ENCODE measurements at regions not wholly inside any gene's neighbourhood (a gene's known extent, or its start where the extent isn't known, plus 50 kb on each side); places are given as distances from the start of the nearest gene placed in this dataset.

DNA sequence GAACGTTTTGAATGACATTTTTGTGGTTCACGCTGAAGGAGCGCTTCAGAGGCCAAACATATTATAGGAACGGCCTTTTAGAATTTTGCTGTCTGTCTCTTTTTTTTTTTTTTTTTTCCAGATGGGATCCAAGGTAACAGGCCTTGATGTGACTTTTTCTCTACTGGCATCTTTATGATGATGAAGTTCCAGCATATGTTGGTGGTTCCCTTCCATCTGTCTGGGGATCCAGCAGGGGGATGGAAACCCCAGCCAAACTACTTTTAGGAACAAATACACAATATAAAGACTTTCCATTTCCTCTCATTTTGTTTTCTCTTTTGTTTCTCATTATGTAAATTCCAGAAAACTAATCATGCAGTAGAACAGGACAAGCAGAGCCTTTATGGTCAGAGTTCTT lies 239.3 kb upstream of the PRICKLE1 start:
- WGBS, 2 donors: 88 to 92% methylated on average over 4 of the region's 4 CpGs

GRCh38 chr12:42824327-42824726 lies 234.8 kb upstream of the PRICKLE1 start:
- intact Hi-C loops (cut with DNase I): no loop called here
- no peak for ATAC-seq (ENCODE audit: low FRiP score)

More for the DNA sequence above, 239.3 kb upstream of the PRICKLE1 start:
- H3K4me1 ChIP-seq (ENCODE audit: control insufficient read depth in 1 of 2, insufficient read depth in 2 of 2, low read length in 2 of 2): no peaks in the 10 kb centered on the region
- DNase-seq: no peak
- intact Hi-C loops (cut with DNase I): no loop called here
- no peaks in the 10 kb centered on the region for H3K27me3 ChIP-seq (ENCODE audit: control insufficient read depth in 1 of 2, insufficient read depth in 2 of 2, low read length in 1 of 2)
- peaks cover 2% of the 10 kb centered on the region for H3K9me3 ChIP-seq (ENCODE audit: control insufficient read depth, low read length)
- ATAC-seq (ENCODE audit: low FRiP score): no peak
- no peak overlapping the region for H3K27ac ChIP-seq (ENCODE audit: low read depth in 1 of 2, low read length in 2 of 2)
- H3K4me3 ChIP-seq (ENCODE audit: low read length in 2 of 2): no peak overlapping the region
- H3K36me3 ChIP-seq (ENCODE audit: control insufficient read depth in 1 of 2, insufficient read depth in 2 of 2, low read length in 1 of 2): no peaks in the 10 kb centered on the region

DNA sequence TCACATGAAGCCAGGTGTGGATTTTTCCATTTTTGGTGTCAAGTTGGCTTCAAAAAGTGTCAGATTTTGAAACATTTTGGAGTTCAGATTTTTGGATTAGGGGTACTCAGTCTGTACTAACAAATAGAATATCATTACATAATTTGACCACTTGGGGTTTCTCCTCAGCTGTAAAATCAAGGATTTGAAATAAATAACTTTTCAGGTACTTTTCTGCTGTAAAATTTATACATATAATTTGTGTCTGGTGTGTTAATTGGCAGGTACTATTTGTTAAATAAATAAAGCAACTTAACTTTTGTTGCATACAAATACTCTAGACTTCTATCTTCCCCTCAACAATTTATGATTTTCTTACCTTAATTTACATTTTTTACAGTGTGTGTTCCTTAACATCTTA lies 234.1 kb upstream of the PRICKLE1 start:
- intact Hi-C loops (cut with DNase I): no loop called here
- Histone ChIP-seq H3K36me3 (ENCODE audit: control insufficient read depth in 1 of 2, insufficient read depth in 2 of 2, low read length in 1 of 2) (no peaks in the 10 kb centered on the region), H3K4me3 (ENCODE audit: low read length in 2 of 2) (no peak overlapping the region), H3K9me3 (ENCODE audit: control insufficient read depth, low read length) (peaks cover 2% of the 10 kb centered on the region), H3K27me3 (ENCODE audit: control insufficient read depth in 1 of 2, insufficient read depth in 2 of 2, low read length in 1 of 2) (no peaks in the 10 kb centered on the region), H3K4me1 (ENCODE audit: control insufficient read depth in 1 of 2, insufficient read depth in 2 of 2, low read length in 2 of 2) (no peaks in the 10 kb centered on the region), H3K27ac (ENCODE audit: low read depth in 1 of 2, low read length in 2 of 2) (no peak overlapping the region)
- ATAC-seq (ENCODE audit: low FRiP score) (no peak), DNase-seq (no peak)

More at GRCh38 chr12:42824327-42824726, 234.8 kb upstream of the PRICKLE1 start:
- Histone ChIP-seq H3K27ac (ENCODE audit: low read depth in 1 of 2, low read length in 2 of 2) (no peak overlapping the region), H3K4me3 (ENCODE audit: low read length in 2 of 2) (no peak overlapping the region), H3K4me1 (ENCODE audit: control insufficient read depth in 1 of 2, insufficient read depth in 2 of 2, low read length in 2 of 2) (no peaks in the 10 kb centered on the region), H3K36me3 (ENCODE audit: control insufficient read depth in 1 of 2, insufficient read depth in 2 of 2, low read length in 1 of 2) (no peaks in the 10 kb centered on the region), H3K9me3 (ENCODE audit: control insufficient read depth, low read length) (peaks cover 2% of the 10 kb centered on the region), H3K27me3 (ENCODE audit: control insufficient read depth in 1 of 2, insufficient read depth in 2 of 2, low read length in 1 of 2) (no peaks in the 10 kb centered on the region)
- DNase-seq: no peak
- 95 to 97% methylated on average over 2 of the region's 2 CpGs for WGBS, 2 donors

DNA sequence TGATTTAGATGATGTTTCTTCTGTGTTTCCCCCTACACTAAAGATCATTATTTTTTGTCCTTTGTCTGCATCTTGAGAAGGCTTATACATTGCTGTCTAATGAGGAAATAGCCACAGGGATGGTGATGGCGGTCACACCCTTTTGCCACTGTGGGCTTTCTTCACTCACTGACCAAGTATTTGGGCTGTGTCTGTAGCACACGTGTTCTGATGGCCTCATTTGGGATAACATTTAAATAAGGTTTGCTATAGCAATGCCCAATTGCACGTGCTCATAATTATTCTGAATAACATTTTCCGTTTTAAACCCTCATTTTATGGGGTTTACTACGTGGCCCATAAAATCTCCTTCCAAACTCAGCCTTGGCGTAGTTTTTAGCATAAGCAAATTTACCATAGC lies 230.3 kb upstream of the PRICKLE1 start:
- no peak overlapping the region for H3K27ac ChIP-seq (ENCODE audit: low read depth in 1 of 2, low read length in 2 of 2)
- intact Hi-C loops (cut with DNase I): no loop called here
- H3K36me3 ChIP-seq (ENCODE audit: control insufficient read depth in 1 of 2, insufficient read depth in 2 of 2, low read length in 1 of 2): no peaks in the 10 kb centered on the region
- no peaks in the 10 kb centered on the region for H3K9me3 ChIP-seq (ENCODE audit: control insufficient read depth, low read length)
- no peaks in the 10 kb centered on the region for H3K27me3 ChIP-seq (ENCODE audit: control insufficient read depth in 1 of 2, insufficient read depth in 2 of 2, low read length in 1 of 2)
- WGBS, 2 donors: 73% methylated on average over 6 of the region's 6 CpGs
- H3K4me3 ChIP-seq (ENCODE audit: low read length in 2 of 2): no peak overlapping the region
- no peaks in the 10 kb centered on the region for H3K4me1 ChIP-seq (ENCODE audit: control insufficient read depth in 1 of 2, insufficient read depth in 2 of 2, low read length in 2 of 2)
- no peak for DNase-seq
- ATAC-seq (ENCODE audit: low FRiP score): no peak

DNA sequence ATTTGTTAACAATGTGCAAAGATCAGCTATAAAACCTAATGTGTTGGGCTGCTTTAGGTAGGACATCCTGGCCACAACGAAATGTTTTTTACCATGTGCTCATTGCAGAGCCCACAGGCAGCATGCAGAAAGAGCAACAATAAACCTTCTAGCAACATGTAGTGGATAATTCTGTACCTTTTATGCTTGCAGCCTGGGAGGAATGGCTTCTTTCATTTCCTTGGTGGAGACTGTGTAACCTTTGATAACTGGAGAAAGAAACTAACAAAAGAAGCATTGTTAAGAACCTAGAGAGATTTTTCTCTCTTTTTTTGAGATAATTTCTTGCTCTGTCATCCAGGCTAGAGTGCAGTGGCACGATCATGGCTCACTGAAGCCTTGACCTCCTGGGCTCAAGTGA lies 225.5 kb upstream of the PRICKLE1 start:
- Histone ChIP-seq H3K27ac (ENCODE audit: low read depth in 1 of 2, low read length in 2 of 2) (no peak overlapping the region), H3K36me3 (ENCODE audit: control insufficient read depth in 1 of 2, insufficient read depth in 2 of 2, low read length in 1 of 2) (no peaks in the 10 kb centered on the region), H3K27me3 (ENCODE audit: control insufficient read depth in 1 of 2, insufficient read depth in 2 of 2, low read length in 1 of 2) (no peaks in the 10 kb centered on the region), H3K4me1 (ENCODE audit: control insufficient read depth in 1 of 2, insufficient read depth in 2 of 2, low read length in 2 of 2) (no peaks in the 10 kb centered on the region), H3K9me3 (ENCODE audit: control insufficient read depth, low read length) (no peaks in the 10 kb centered on the region), H3K4me3 (ENCODE audit: low read length in 2 of 2) (no peak overlapping the region)
- ATAC-seq (ENCODE audit: low FRiP score) (no peak), DNase-seq (no peak)
- intact Hi-C loops (cut with DNase I): no loop called here
- WGBS, 2 donors: 71 to 81% methylated on average over 2 of the region's 2 CpGs

- Histone ChIP-seq H3K4me3 (ENCODE audit: low read length in 2 of 2) (no peak overlapping the region), H3K4me1 (ENCODE audit: control insufficient read depth in 1 of 2, insufficient read depth in 2 of 2, low read length in 2 of 2) (no peaks in the 10 kb centered on the region), H3K9me3 (ENCODE audit: control insufficient read depth, low read length) (no peaks in the 10 kb centered on the region), H3K27ac (ENCODE audit: low read depth in 1 of 2, low read length in 2 of 2) (no peak overlapping the region), H3K36me3 (ENCODE audit: control insufficient read depth in 1 of 2, insufficient read depth in 2 of 2, low read length in 1 of 2) (no peaks in the 10 kb centered on the region), H3K27me3 (ENCODE audit: control insufficient read depth in 1 of 2, insufficient read depth in 2 of 2, low read length in 1 of 2) (no peaks in the 10 kb centered on the region)
- no peak for ATAC-seq (ENCODE audit: low FRiP score)
- intact Hi-C loops (cut with DNase I): no loop called here
- WGBS, 2 donors: 93 to 97% methylated on average over 3 of the region's 3 CpGs
- no peak for DNase-seq
Measured at GRCh38 chr12:42812871-42813270, 223.3 kb upstream of the PRICKLE1 start.

GRCh38 chr12:42812086-42812485 lies 222.5 kb upstream of the PRICKLE1 start:
- Histone ChIP-seq H3K27me3 (ENCODE audit: control insufficient read depth in 1 of 2, insufficient read depth in 2 of 2, low read length in 1 of 2) (no peaks in the 10 kb centered on the region), H3K4me1 (ENCODE audit: control insufficient read depth in 1 of 2, insufficient read depth in 2 of 2, low read length in 2 of 2) (no peaks in the 10 kb centered on the region), H3K4me3 (ENCODE audit: low read length in 2 of 2) (no peak overlapping the region), H3K9me3 (ENCODE audit: control insufficient read depth, low read length) (no peaks in the 10 kb centered on the region), H3K36me3 (ENCODE audit: control insufficient read depth in 1 of 2, insufficient read depth in 2 of 2, low read length in 1 of 2) (no peaks in the 10 kb centered on the region), H3K27ac (ENCODE audit: low read depth in 1 of 2, low read length in 2 of 2) (no peak overlapping the region)
- DNase-seq: no peak
- ATAC-seq (ENCODE audit: low FRiP score): no peak
- intact Hi-C loops (cut with DNase I): no loop called here

GRCh38 chr12:42810006-42810405 lies 220.5 kb upstream of the PRICKLE1 start:
- DNase-seq (no peak), ATAC-seq (ENCODE audit: low FRiP score) (no peak)
- H3K27ac ChIP-seq (ENCODE audit: low read depth in 1 of 2, low read length in 2 of 2): no peak overlapping the region
- no peaks in the 10 kb centered on the region for H3K36me3 ChIP-seq (ENCODE audit: control insufficient read depth in 1 of 2, insufficient read depth in 2 of 2, low read length in 1 of 2)
- H3K27me3 ChIP-seq (ENCODE audit: control insufficient read depth in 1 of 2, insufficient read depth in 2 of 2, low read length in 1 of 2): no peaks in the 10 kb centered on the region
- 55 to 57% methylated on average over 3 of the region's 3 CpGs for WGBS, 2 donors
- H3K4me3 ChIP-seq (ENCODE audit: low read length in 2 of 2): no peak overlapping the region
- no peaks in the 10 kb centered on the region for H3K9me3 ChIP-seq (ENCODE audit: control insufficient read depth, low read length)
- intact Hi-C loops (cut with DNase I): no loop called here
- no peaks in the 10 kb centered on the region for H3K4me1 ChIP-seq (ENCODE audit: control insufficient read depth in 1 of 2, insufficient read depth in 2 of 2, low read length in 2 of 2)

- Histone ChIP-seq H3K36me3 (ENCODE audit: control insufficient read depth in 1 of 2, insufficient read depth in 2 of 2, low read length in 1 of 2) (no peaks in the 10 kb centered on the region), H3K27me3 (ENCODE audit: control insufficient read depth in 1 of 2, insufficient read depth in 2 of 2, low read length in 1 of 2) (no peaks in the 10 kb centered on the region), H3K9me3 (ENCODE audit: control insufficient read depth, low read length) (no peaks in the 10 kb centered on the region), H3K4me1 (ENCODE audit: control insufficient read depth in 1 of 2, insufficient read depth in 2 of 2, low read length in 2 of 2) (no peaks in the 10 kb centered on the region), H3K4me3 (ENCODE audit: low read length in 2 of 2) (no peak overlapping the region), H3K27ac (ENCODE audit: low read depth in 1 of 2, low read length in 2 of 2) (no peak overlapping the region)
- WGBS, 2 donors: 48 to 55% methylated on average over 2 of the region's 2 CpGs
- DNase-seq (no peak), ATAC-seq (ENCODE audit: low FRiP score) (no peak)
- intact Hi-C loops (cut with DNase I): no loop called here
Measured at GRCh38 chr12:42809226-42809625, 219.7 kb upstream of the PRICKLE1 start.
